ENCODE measurements at regions not wholly inside any gene's neighbourhood (a gene's known extent, or its start where the extent isn't known, plus 50 kb on each side); places are given as distances from the start of the nearest gene placed in this dataset.

GRCh38 chr10:6657196-6657595, 77.1 kb upstream of the PRKCQ start:
- intact Hi-C loops (cut with DNase I), result no loop called here
- no peak overlapping the region for H3K4me3 ChIP-seq
- DNase-seq, result no peak
- no peaks in the 10 kb centered on the region for H3K36me3 ChIP-seq
- H3K9me3 ChIP-seq, result no peaks in the 10 kb centered on the region
- H3K4me1 ChIP-seq (ENCODE audit: insufficient read depth), result no peaks in the 10 kb centered on the region
- H3K27me3 ChIP-seq, result no peaks in the 10 kb centered on the region
- 57 to 80% (median 58%) methylated on average over 2 of the region's 2 CpGs for WGBS, 3 donors
- no peak overlapping the region for H3K27ac ChIP-seq
- TF ChIP-seq POLR2A (IDR thresholded peaks at IDR 0.05) (no peak), EP300 (IDR thresholded peaks at IDR 0.05) (no peak), CTCF (IDR thresholded peaks at IDR 0.05) (no peak)

GRCh38 chr10:6654571-6654970, 74.5 kb upstream of the PRKCQ start:
- intact Hi-C loops (cut with DNase I), result no loop called here
- H3K27me3 ChIP-seq, result no peaks in the 10 kb centered on the region
- H3K36me3 ChIP-seq, result no peaks in the 10 kb centered on the region
- WGBS, 3 donors, result 85 to 94% (median 90%) methylated on average over 2 of the region's 2 CpGs
- H3K4me1 ChIP-seq (ENCODE audit: insufficient read depth), result no peaks in the 10 kb centered on the region
- H3K27ac ChIP-seq, result no peak overlapping the region
- no peak for DNase-seq
- TF ChIP-seq CTCF (IDR thresholded peaks at IDR 0.05) (no peak), POLR2A (IDR thresholded peaks at IDR 0.05) (no peak), EP300 (IDR thresholded peaks at IDR 0.05) (no peak)
- H3K4me3 ChIP-seq, result no peak overlapping the region
- no peaks in the 10 kb centered on the region for H3K9me3 ChIP-seq

GRCh38 chr10:6650586-6650985, 70.5 kb upstream of the PRKCQ start:
- no peak for DNase-seq
- 89 to 91% (median 90%) methylated on average over 6 of the region's 6 CpGs for WGBS, 3 donors
- intact Hi-C loops (cut with DNase I), result no loop called here
- H3K9me3 ChIP-seq, result no peaks in the 10 kb centered on the region
- no peaks in the 10 kb centered on the region for H3K36me3 ChIP-seq
- TF ChIP-seq POLR2A (IDR thresholded peaks at IDR 0.05) (no peak), CTCF (IDR thresholded peaks at IDR 0.05) (no peak), EP300 (IDR thresholded peaks at IDR 0.05) (no peak)
- H3K4me3 ChIP-seq, result no peak overlapping the region
- H3K4me1 ChIP-seq (ENCODE audit: insufficient read depth), result no peaks in the 10 kb centered on the region
- no peak overlapping the region for H3K27ac ChIP-seq
- no peaks in the 10 kb centered on the region for H3K27me3 ChIP-seq

- intact Hi-C loops (cut with DNase I), result no loop called here
- Histone ChIP-seq H3K36me3 (no peaks in the 10 kb centered on the region), H3K4me3 (no peak overlapping the region), H3K27me3 (no peaks in the 10 kb centered on the region), H3K27ac (no peak overlapping the region), H3K9me3 (no peaks in the 10 kb centered on the region), H3K4me1 (ENCODE audit: insufficient read depth) (no peaks in the 10 kb centered on the region)
- WGBS, 3 donors, result 70 to 77% (median 75%) methylated on average over 6 of the region's 6 CpGs
- TF ChIP-seq EP300 (IDR thresholded peaks at IDR 0.05) (no peak), CTCF (IDR thresholded peaks at IDR 0.05) (no peak), POLR2A (IDR thresholded peaks at IDR 0.05) (no peak)
- DNase-seq, result no peak
Observed at GRCh38 chr10:6649903-6650302, 69.8 kb upstream of the PRKCQ start.
